ENCODE measurements at regions not wholly inside any gene's neighbourhood (a gene's known extent, or its start where the extent isn't known, plus 50 kb on each side); places are given as distances from the start of the nearest gene placed in this dataset.

DNA sequence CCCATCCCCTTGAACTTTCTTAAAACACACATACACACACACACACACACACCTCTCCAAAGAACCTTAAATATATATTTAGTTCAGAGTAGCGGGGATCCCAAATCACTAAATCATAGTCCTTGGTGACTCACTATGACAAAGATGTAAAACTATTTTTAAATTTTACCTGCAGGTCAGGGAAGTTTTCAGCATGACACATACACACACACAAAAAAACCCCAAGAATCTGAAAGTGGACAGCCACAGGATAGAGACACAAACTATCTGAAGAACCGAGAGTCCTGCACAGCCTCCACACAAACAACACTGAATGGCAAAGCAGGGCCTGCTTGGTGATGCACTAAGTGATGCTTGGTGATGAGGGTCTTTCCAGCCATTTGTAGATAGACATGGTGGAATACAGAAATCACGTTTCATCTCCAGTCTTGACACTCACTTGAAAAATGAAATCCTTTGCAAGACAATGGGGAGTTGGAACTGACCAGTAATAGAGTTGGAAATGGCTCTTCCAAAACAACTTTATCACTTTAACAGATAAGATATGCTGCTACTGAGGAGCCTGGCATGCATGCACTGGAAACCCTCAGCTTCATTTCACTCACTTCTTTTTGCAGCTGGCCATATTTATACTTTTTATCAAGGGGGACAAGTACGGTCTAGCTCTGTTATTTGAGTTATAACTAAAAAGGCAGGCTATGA is 307.3 kb downstream of the RAPGEF2 start:
- TF ChIP-seq, protein P1, sequence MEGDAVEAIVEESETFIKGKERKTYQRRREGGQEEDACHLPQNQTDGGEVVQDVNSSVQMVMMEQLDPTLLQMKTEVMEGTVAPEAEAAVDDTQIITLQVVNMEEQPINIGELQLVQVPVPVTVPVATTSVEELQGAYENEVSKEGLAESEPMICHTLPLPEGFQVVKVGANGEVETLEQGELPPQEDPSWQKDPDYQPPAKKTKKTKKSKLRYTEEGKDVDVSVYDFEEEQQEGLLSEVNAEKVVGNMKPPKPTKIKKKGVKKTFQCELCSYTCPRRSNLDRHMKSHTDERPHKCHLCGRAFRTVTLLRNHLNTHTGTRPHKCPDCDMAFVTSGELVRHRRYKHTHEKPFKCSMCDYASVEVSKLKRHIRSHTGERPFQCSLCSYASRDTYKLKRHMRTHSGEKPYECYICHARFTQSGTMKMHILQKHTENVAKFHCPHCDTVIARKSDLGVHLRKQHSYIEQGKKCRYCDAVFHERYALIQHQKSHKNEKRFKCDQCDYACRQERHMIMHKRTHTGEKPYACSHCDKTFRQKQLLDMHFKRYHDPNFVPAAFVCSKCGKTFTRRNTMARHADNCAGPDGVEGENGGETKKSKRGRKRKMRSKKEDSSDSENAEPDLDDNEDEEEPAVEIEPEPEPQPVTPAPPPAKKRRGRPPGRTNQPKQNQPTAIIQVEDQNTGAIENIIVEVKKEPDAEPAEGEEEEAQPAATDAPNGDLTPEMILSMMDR (IDR thresholded peaks at IDR 0.05; ENCODE audit: low read depth, low read length, missing control alignments): no peak
- no peak for DNase-seq (ENCODE audit: low read depth)
- no peak overlapping the region for H3K4me3 ChIP-seq (ENCODE audit: low read depth, low read length)
- in situ Hi-C loops (cut with HindIII; ENCODE audit: low sequenced_read_pairs): no loop called here

DNA sequence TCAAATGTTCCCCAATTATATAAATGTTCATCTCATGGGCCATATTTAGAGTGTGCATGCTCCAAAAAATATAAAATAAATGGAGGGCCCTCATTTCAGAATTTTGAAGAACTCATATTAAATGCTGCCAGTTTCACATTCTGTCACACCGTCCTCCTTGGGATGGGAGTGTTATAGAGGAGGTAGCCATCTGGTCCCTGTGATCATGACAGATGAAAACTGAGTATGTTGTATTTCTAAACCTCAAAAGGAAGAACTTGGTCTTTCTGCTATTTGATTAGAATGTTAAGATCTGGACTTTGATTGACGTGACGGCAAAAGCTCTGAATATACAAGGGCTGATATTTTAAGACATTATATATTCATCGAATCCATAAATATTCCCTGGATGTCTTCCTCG is 308.0 kb downstream of the RAPGEF2 start:
- in situ Hi-C loops (cut with HindIII; ENCODE audit: low sequenced_read_pairs): no loop called here
- TF ChIP-seq, protein P1 (IDR thresholded peaks at IDR 0.05; ENCODE audit: low read depth, low read length, missing control alignments): no peak
- H3K4me3 ChIP-seq (ENCODE audit: low read depth, low read length): no peak overlapping the region
- DNase-seq (ENCODE audit: low read depth): no peak

DNA sequence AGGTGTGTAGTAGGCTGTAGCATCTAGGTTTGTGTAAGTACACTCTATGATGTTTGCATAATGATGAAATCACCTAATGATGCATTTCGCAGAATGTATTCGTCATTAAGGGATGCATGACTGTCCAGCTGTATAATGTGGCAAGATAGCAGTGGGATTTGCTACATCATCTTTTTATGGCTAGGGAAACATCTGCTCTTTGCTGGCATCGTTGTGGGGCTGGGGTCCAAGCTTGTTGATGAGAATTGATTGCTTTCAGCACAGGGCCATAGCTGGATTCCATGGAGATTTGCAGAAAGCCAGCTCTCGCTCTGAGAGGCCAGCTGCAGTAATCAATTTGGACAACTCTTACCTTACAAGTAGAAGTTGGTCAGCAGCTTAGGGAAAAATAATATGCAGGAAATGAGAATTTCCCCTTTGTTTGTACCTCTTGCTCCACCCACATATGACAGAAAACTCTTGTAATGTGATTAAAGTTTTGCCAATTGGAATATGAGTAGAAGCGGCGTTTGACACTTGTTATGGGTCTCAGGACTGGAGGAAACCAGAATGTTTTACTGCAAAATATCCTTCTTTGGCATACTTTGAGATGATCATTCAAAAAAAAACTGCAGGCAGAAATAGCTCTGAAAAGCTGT is 310.5 kb downstream of the RAPGEF2 start:
- in situ Hi-C loops (cut with HindIII; ENCODE audit: low sequenced_read_pairs): no loop called here
- no peak overlapping the region for H3K4me3 ChIP-seq (ENCODE audit: low read depth, low read length)
- no peak for DNase-seq (ENCODE audit: low read depth)
- TF ChIP-seq, protein P1 (IDR thresholded peaks at IDR 0.05; ENCODE audit: low read depth, low read length, missing control alignments): no peak

DNA sequence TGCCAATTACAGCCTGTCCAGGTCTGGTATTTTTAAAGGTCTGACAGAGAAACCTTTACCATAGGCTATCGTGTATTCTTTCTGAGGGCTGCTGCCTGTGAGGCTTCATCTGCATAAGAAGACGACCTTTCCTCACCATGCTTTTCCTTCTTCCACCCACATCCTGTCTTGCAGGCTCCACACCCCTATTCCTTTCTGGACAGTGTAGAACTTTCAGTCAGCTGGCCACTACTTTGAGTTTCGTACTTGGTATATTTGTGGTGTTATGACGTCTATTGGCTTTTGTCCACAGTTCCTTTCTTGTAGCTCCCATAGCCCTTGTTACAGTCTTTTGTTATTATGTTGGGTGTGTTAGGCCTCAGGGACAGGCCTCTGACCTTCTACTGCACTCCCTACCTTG is 311.4 kb downstream of the RAPGEF2 start:
- TF ChIP-seq, protein P1 (IDR thresholded peaks at IDR 0.05; ENCODE audit: low read depth, low read length, missing control alignments): no peak
- in situ Hi-C loops (cut with HindIII; ENCODE audit: low sequenced_read_pairs): no loop called here
- no peak for DNase-seq (ENCODE audit: low read depth)
- H3K4me3 ChIP-seq (ENCODE audit: low read depth, low read length): no peak overlapping the region

DNA sequence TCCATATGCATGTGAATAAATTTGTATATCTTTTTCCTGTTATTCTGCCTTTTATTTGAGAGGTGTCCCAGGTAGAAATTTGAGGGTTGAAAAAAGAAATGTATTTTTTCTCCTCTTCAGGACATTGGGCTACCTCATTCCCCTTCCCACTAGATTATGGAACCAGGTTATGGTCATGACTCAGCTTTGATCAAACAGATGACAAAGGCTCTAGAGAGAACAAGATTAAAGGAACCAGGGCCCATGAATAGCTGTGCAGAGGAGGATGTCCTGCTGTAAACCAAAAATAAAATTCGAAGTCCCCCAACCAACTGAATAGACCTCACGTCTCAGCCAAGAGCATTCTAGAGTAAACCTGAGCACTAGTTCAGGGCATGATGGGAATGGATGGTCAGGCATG is 313.2 kb downstream of the RAPGEF2 start:
- TF ChIP-seq, protein P1 (IDR thresholded peaks at IDR 0.05; ENCODE audit: low read depth, low read length, missing control alignments): no peak
- in situ Hi-C loops (cut with HindIII; ENCODE audit: low sequenced_read_pairs): no loop called here
- no peak for DNase-seq (ENCODE audit: low read depth)
- H3K4me3 ChIP-seq (ENCODE audit: low read depth, low read length): no peak overlapping the region

DNA sequence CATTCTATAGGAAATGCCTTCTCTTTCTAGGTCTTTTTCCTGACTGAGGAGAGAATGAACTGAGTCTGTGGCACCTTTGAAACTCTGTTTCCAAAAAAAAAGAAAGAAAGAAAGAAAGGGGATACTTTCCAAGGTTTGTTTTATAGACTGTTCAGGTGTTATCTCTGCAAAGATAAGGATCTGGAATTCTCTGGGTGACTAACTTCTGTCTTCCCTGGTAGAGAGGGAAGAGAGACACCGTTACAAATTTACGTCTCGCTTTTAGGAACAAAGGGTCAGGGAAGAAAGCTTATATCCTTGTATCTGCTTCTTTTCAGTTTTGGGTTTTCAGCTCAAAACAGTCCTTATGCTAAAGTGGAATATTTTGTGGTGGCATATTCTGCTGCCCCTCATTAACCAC is 314.1 kb downstream of the RAPGEF2 start:
- in situ Hi-C loops (cut with HindIII; ENCODE audit: low sequenced_read_pairs): no loop called here
- DNase-seq (ENCODE audit: low read depth): no peak
- TF ChIP-seq, protein P1 (IDR thresholded peaks at IDR 0.05; ENCODE audit: low read depth, low read length, missing control alignments): no peak

More for the DNA sequence above, 314.1 kb downstream of the RAPGEF2 start:
- no peak overlapping the region for H3K4me3 ChIP-seq (ENCODE audit: low read depth, low read length)

Measured in astrocyte of the cerebellum (primary cell).